ENCODE measurements at regions not wholly inside any gene's neighbourhood (a gene's known extent, or its start where the extent isn't known, plus 50 kb on each side); places are given as distances from the start of the nearest gene placed in this dataset.

GRCh38 chr11:104525416-104525815, 361.5 kb upstream of the PDGFD start:
- no peaks in the 10 kb centered on the region for H3K27me3 ChIP-seq (ENCODE audit: insufficient read depth, low read length)
- H3K4me3 ChIP-seq (ENCODE audit: low read length): no peak overlapping the region
- no peak overlapping the region for H3K27ac ChIP-seq (ENCODE audit: low read depth, low read length)
- H3K4me1 ChIP-seq (ENCODE audit: insufficient read depth, low read length): no peaks in the 10 kb centered on the region
- H3K9me3 ChIP-seq (ENCODE audit: insufficient read depth, low read depth, low read length): no peaks in the 10 kb centered on the region
- no peak overlapping the region for H3K9ac ChIP-seq (ENCODE audit: low read depth, low read length)
- 98% methylated on average over 3 of the region's 3 CpGs for whole genome bisulfite sequencing
- H3K36me3 ChIP-seq (ENCODE audit: insufficient read depth, low read length): no peaks in the 10 kb centered on the region

- no peak overlapping the region for H3K27ac ChIP-seq (ENCODE audit: low read depth, low read length)
- no peaks in the 10 kb centered on the region for H3K36me3 ChIP-seq (ENCODE audit: insufficient read depth, low read length)
- no peaks in the 10 kb centered on the region for H3K27me3 ChIP-seq (ENCODE audit: insufficient read depth, low read length)
- no peaks in the 10 kb centered on the region for H3K9me3 ChIP-seq (ENCODE audit: insufficient read depth, low read depth, low read length)
- no peak overlapping the region for H3K4me3 ChIP-seq (ENCODE audit: low read length)
- H3K4me1 ChIP-seq (ENCODE audit: insufficient read depth, low read length): no peaks in the 10 kb centered on the region
- H3K9ac ChIP-seq (ENCODE audit: low read depth, low read length): no peak overlapping the region
Measured at GRCh38 chr11:104524254-104524653, 360.3 kb upstream of the PDGFD start.

GRCh38 chr11:104523611-104524010, 359.7 kb upstream of the PDGFD start:
- WGBS: no CpG with 5 or more reads among the region's 1 CpG

GRCh38 chr11:104522650-104523049, 358.7 kb upstream of the PDGFD start:
- no peak overlapping the region for H3K4me3 ChIP-seq (ENCODE audit: low read length)
- no peak overlapping the region for H3K9ac ChIP-seq (ENCODE audit: low read depth, low read length)
- no peaks in the 10 kb centered on the region for H3K4me1 ChIP-seq (ENCODE audit: insufficient read depth, low read length)
- no peak overlapping the region for H3K27ac ChIP-seq (ENCODE audit: low read depth, low read length)
- H3K9me3 ChIP-seq (ENCODE audit: insufficient read depth, low read depth, low read length): no peaks in the 10 kb centered on the region
- H3K36me3 ChIP-seq (ENCODE audit: insufficient read depth, low read length): no peaks in the 10 kb centered on the region
- H3K27me3 ChIP-seq (ENCODE audit: insufficient read depth, low read length): no peaks in the 10 kb centered on the region

More at GRCh38 chr11:104523611-104524010, 359.7 kb upstream of the PDGFD start:
- no peak overlapping the region for H3K9ac ChIP-seq (ENCODE audit: low read depth, low read length)
- no peak overlapping the region for H3K27ac ChIP-seq (ENCODE audit: low read depth, low read length)
- no peaks in the 10 kb centered on the region for H3K9me3 ChIP-seq (ENCODE audit: insufficient read depth, low read depth, low read length)
- no peaks in the 10 kb centered on the region for H3K4me1 ChIP-seq (ENCODE audit: insufficient read depth, low read length)
- no peaks in the 10 kb centered on the region for H3K27me3 ChIP-seq (ENCODE audit: insufficient read depth, low read length)
- no peak overlapping the region for H3K4me3 ChIP-seq (ENCODE audit: low read length)
- no peaks in the 10 kb centered on the region for H3K36me3 ChIP-seq (ENCODE audit: insufficient read depth, low read length)

- Histone ChIP-seq H3K9ac (ENCODE audit: low read depth, low read length) (no peak overlapping the region), H3K36me3 (ENCODE audit: insufficient read depth, low read length) (no peaks in the 10 kb centered on the region), H3K4me3 (ENCODE audit: low read length) (no peak overlapping the region), H3K27ac (ENCODE audit: low read depth, low read length) (no peak overlapping the region), H3K27me3 (ENCODE audit: insufficient read depth, low read length) (no peaks in the 10 kb centered on the region), H3K4me1 (ENCODE audit: insufficient read depth, low read length) (no peaks in the 10 kb centered on the region), H3K9me3 (ENCODE audit: insufficient read depth, low read depth, low read length) (no peaks in the 10 kb centered on the region)
- 93% methylated on average over 1 of the region's 2 CpGs for WGBS
Measured at GRCh38 chr11:104522123-104522522, 358.2 kb upstream of the PDGFD start.

- no peaks in the 10 kb centered on the region for H3K27me3 ChIP-seq (ENCODE audit: insufficient read depth, low read length)
- no peak overlapping the region for H3K27ac ChIP-seq (ENCODE audit: low read depth, low read length)
- WGBS: 82% methylated on average over 2 of the region's 2 CpGs
- H3K36me3 ChIP-seq (ENCODE audit: insufficient read depth, low read length): no peaks in the 10 kb centered on the region
- no peaks in the 10 kb centered on the region for H3K4me1 ChIP-seq (ENCODE audit: insufficient read depth, low read length)
- no peak overlapping the region for H3K9ac ChIP-seq (ENCODE audit: low read depth, low read length)
- H3K4me3 ChIP-seq (ENCODE audit: low read length): no peak overlapping the region
- H3K9me3 ChIP-seq (ENCODE audit: insufficient read depth, low read depth, low read length): no peaks in the 10 kb centered on the region
Measured at GRCh38 chr11:104510169-104510568, 346.2 kb upstream of the PDGFD start.

GRCh38 chr11:104490182-104490581, 326.2 kb upstream of the PDGFD start:
- WGBS: 93% methylated on average over 6 of the region's 6 CpGs
- Histone ChIP-seq H3K27me3 (ENCODE audit: insufficient read depth, low read length) (no peaks in the 10 kb centered on the region), H3K9me3 (ENCODE audit: insufficient read depth, low read depth, low read length) (peaks cover 60% of the 10 kb centered on the region), H3K9ac (ENCODE audit: low read depth, low read length) (no peak overlapping the region), H3K36me3 (ENCODE audit: insufficient read depth, low read length) (no peaks in the 10 kb centered on the region), H3K27ac (ENCODE audit: low read depth, low read length) (no peak overlapping the region), H3K4me3 (ENCODE audit: low read length) (no peak overlapping the region), H3K4me1 (ENCODE audit: insufficient read depth, low read length) (no peaks in the 10 kb centered on the region)

- H3K9ac ChIP-seq (ENCODE audit: low read depth, low read length): no peak overlapping the region
- H3K9me3 ChIP-seq (ENCODE audit: insufficient read depth, low read depth, low read length): peaks cover 51% of the 10 kb centered on the region
- H3K27me3 ChIP-seq (ENCODE audit: insufficient read depth, low read length): no peaks in the 10 kb centered on the region
- H3K4me1 ChIP-seq (ENCODE audit: insufficient read depth, low read length): no peaks in the 10 kb centered on the region
- WGBS: 100% methylated on average over 1 of the region's 3 CpGs
- no peaks in the 10 kb centered on the region for H3K36me3 ChIP-seq (ENCODE audit: insufficient read depth, low read length)
- H3K4me3 ChIP-seq (ENCODE audit: low read length): no peak overlapping the region
- no peak overlapping the region for H3K27ac ChIP-seq (ENCODE audit: low read depth, low read length)
Measured at GRCh38 chr11:104488561-104488960, 324.6 kb upstream of the PDGFD start.

- H3K9ac ChIP-seq (ENCODE audit: low read depth, low read length): no peak overlapping the region
- no peak overlapping the region for H3K4me3 ChIP-seq (ENCODE audit: low read length)
- no peaks in the 10 kb centered on the region for H3K27me3 ChIP-seq (ENCODE audit: insufficient read depth, low read length)
- H3K9me3 ChIP-seq (ENCODE audit: insufficient read depth, low read depth, low read length): peaks cover 55% of the 10 kb centered on the region
- no peak overlapping the region for H3K27ac ChIP-seq (ENCODE audit: low read depth, low read length)
- H3K36me3 ChIP-seq (ENCODE audit: insufficient read depth, low read length): no peaks in the 10 kb centered on the region
- no peaks in the 10 kb centered on the region for H3K4me1 ChIP-seq (ENCODE audit: insufficient read depth, low read length)
- WGBS: 91% methylated on average over 4 of the region's 4 CpGs
Measured at GRCh38 chr11:104487046-104487806, 323.3 kb upstream of the PDGFD start.

GRCh38 chr11:104484804-104485554, 321.0 kb upstream of the PDGFD start:
- Histone ChIP-seq H3K4me1 (ENCODE audit: insufficient read depth, low read length) (no peaks in the 10 kb centered on the region), H3K9ac (ENCODE audit: low read depth, low read length) (no peak overlapping the region), H3K27ac (ENCODE audit: low read depth, low read length) (no peak overlapping the region), H3K27me3 (ENCODE audit: insufficient read depth, low read length) (no peaks in the 10 kb centered on the region), H3K4me3 (ENCODE audit: low read length) (no peak overlapping the region), H3K36me3 (ENCODE audit: insufficient read depth, low read length) (no peaks in the 10 kb centered on the region), H3K9me3 (ENCODE audit: insufficient read depth, low read depth, low read length) (peaks cover 40% of the 10 kb centered on the region)
- WGBS: 69% methylated on average over 4 of the region's 4 CpGs

GRCh38 chr11:104476898-104477297, 313.0 kb upstream of the PDGFD start:
- Histone ChIP-seq H3K27ac (ENCODE audit: low read depth, low read length) (no peak overlapping the region), H3K4me1 (ENCODE audit: insufficient read depth, low read length) (no peaks in the 10 kb centered on the region), H3K9ac (ENCODE audit: low read depth, low read length) (no peak overlapping the region), H3K9me3 (ENCODE audit: insufficient read depth, low read depth, low read length) (0 out of 2 replicates have a peak, but pooled peaks cover 2% of the 10 kb centered on the region), H3K36me3 (ENCODE audit: insufficient read depth, low read length) (no peaks in the 10 kb centered on the region), H3K27me3 (ENCODE audit: insufficient read depth, low read length) (no peaks in the 10 kb centered on the region), H3K4me3 (ENCODE audit: low read length) (no peak overlapping the region)
- WGBS: 96% methylated on average over 2 of the region's 2 CpGs

Data from HUES64 (cell line).